GM19035 (cell line): ENCODE measurements at regions not wholly inside any gene's neighbourhood (a gene's known extent, or its start where the extent isn't known, plus 50 kb on each side); places are given as distances from the start of the nearest gene placed in this dataset.
"Not testable (repeated sequence)": the region's sequence is repeated elsewhere in the genome, so short reads cannot be mapped to it uniquely, and the experiment has no call there.

Experiments used
- ATAC-seq: cut with Tn5 transposase; IDR thresholded peaks from one replicate; pipeline ENCODE4 v1.9.1; 2021; ENCODE audit not compliant: unreplicated experiment

DNA sequence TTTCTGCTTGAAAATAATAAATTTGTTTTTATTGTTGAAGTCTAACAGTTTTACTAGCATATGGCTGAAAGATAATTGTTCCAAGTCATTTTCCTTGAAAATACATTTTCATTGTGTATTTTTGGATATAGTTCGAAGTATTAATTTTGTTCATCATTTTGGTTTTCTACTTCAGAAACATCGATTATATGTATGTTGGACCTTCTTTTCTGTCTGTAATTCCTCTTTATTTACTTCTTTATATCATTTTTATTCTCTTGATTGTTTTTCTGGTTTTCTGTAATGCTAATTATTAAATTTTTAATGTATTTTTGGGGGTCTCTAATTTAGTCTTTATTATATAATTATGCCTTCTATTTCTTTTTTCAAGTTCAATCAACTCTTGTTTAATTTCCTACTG lies 407.1 kb upstream of the FRG1 start:
- no peak for ATAC-seq

GRCh38 chr4:189547559-189547958 lies 393.1 kb upstream of the FRG1 start:
- ATAC-seq = no peak

DNA sequence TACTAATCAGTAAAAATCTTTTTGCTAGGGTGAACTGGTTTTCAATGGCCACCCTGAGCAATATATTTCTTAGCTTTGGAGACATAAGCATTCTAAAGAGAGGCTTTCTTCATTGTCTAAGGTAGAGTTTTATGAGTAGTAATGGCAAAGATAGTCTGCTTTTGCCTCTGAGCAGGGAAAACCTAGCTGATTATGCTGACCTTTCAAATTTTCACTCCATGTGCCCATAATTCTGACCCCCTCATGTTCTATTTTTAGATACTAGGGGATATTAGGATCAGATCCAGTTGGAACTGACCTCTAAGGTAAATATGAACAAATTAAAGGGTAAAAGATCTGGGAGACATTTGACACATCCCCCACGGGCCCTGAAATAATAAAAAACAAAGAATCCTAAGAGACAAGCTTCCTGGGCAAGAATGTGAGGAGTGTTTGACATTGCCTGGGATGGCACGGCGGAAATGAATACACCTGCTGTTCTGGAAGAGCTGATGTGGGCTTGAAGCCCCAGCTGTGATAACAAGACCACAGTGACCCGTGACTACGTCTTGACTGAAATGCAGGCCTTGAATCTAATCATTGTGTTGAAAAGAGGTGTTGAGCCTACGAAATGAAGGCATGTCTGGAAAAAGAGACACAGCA lies 392.1 kb upstream of the FRG1 start:
- no peak for ATAC-seq

DNA sequence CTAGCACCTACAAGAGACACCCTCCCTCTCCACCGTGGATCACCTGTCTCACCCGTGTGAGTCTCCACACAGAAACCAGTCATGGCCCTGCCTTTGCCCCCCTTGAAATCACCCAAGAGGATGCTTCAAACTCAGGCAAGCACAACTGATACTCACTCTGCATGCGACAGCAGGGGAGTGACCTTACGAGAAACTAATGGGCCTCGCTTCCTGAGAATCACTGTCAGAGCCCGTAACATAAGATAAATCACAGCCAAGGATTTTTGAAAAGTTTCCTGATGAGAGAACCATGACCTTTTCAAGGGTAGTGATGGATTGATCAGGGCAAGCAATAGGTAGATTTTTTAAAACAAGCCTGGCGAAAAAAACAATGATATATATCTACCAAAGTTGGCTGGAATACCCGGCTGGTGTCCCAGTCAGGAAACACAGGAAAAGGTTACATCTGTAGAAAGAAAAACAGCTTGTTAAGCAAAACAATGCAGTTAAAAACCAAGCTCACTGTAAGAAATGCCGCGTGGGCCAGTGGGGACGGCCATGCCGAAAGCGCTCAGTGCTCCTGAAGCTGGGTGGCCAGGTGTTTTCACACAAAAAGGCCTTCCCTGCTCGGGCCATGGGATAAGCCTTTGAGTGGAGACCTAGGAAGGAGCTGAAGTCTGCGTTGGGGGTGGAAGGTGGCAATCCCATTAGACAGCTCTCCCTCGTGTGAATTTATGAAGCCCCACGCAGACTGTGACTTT lies 388.6 kb upstream of the FRG1 start:
- ATAC-seq = not testable (repeated sequence)

GRCh38 chr4:189560605-189561004 lies 380.1 kb upstream of the FRG1 start:
- ATAC-seq = not testable (repeated sequence)

DNA sequence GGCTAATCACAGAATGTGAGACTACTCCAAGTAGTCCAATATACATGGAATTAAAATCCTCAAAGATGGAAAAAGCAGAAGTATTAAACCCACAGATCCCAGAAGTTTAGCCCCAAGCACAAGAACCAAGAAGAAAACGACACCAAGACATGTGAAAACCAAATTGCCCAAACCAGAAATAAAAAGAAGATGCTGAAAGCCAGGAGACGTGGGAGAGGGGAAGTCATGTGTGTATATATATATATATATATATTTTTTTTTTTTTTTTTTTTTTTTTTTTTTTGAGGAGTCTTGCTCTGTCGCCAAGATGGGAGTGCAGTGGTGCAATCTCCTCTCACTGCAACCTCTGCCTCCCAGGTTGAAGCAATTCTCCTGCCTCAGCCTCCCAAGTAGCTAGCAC lies 376.9 kb upstream of the FRG1 start:
- not testable (repeated sequence) for ATAC-seq

- not testable (repeated sequence) for ATAC-seq
Measured at GRCh38 chr4:189566271-189566670, 374.4 kb upstream of the FRG1 start.

DNA sequence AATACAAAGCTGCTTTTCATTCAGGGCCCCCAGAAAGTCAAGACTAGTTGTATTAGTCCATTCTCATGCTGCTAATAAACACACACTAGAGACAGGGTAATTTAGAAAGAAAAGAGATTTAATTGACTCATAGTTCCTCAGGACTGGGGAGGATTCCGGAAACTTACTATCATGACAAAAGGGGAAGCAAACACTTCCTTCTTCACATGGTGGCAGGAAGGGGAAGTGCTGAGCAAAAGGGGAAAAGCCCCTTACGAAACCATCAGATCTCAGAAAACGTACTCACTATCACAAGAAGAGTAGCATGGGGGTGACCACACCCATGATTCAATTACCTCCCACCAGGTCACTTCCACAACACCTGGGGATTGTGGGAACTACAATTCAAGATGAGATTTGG lies 373.8 kb upstream of the FRG1 start:
- ATAC-seq = not testable (repeated sequence)

GRCh38 chr4:189579645-189580044 lies 361.0 kb upstream of the FRG1 start:
- not testable (repeated sequence) for ATAC-seq

- not testable (repeated sequence) for ATAC-seq
Measured at GRCh38 chr4:189586908-189587632, 353.6 kb upstream of the FRG1 start.

DNA sequence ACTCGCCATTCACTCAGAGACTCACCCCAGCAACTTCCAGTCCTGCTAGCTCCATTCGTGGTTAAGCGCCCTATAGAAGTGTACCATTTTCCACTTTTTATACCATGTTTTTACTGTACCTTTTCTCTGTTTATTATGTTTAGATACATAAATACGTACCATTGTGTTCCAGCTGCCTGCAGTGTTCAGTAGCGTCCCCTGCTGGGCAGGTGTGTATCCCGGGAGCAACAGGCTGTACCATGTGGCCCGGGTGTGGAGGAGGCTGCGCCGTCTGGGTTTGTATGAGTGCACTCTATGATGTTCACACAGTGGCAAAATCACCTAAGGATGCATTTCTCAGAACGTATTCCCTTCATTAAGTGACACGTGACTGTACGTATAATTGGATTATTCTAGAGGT lies 351.5 kb upstream of the FRG1 start:
- not testable (repeated sequence) for ATAC-seq

GRCh38 chr4:189592890-189593289 lies 347.8 kb upstream of the FRG1 start:
- no peak for ATAC-seq

- ATAC-seq = no peak
Measured at GRCh38 chr4:189597341-189597740, 343.3 kb upstream of the FRG1 start.

- ATAC-seq = no peak
Measured at GRCh38 chr4:189600264-189600663, 340.4 kb upstream of the FRG1 start.

GRCh38 chr4:189600718-189601435 lies 339.8 kb upstream of the FRG1 start:
- no peak for ATAC-seq

- not testable (repeated sequence) for ATAC-seq
Measured at GRCh38 chr4:189602827-189603226, 337.8 kb upstream of the FRG1 start.

- ATAC-seq = not testable (repeated sequence)
Measured at GRCh38 chr4:189610571-189610970, 330.1 kb upstream of the FRG1 start.

GRCh38 chr4:189613207-189613606 lies 327.5 kb upstream of the FRG1 start:
- no peak for ATAC-seq

DNA sequence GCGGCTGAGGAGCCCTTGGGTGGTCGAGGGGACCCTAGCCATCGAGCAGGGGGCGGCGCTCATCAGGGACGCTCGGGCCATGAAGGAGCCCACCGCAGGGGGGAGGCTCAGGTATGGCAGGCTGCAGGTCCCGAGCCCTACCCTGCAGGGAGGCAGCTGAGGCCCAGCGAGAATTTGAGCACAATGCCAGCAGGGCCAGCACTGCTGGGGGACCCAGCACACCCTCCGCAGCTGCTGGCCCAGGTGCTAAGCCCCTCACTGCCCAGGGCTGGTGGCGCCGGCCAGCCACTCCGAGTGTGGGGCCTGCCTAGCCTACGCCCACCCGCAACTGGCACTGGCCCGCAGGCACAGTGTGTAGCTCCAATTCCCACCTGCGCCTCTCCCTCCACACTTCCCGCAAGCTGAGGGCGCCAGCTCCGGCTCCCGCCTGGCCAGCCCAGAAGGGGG lies 325.4 kb upstream of the FRG1 start:
- ATAC-seq = no peak

GRCh38 chr4:189617741-189618140 lies 322.9 kb upstream of the FRG1 start:
- not testable (repeated sequence) for ATAC-seq
